Activated CD4-positive, alpha-beta T cell treated with anti-CD3 and anti-CD28 coated beads for 24 hours (primary cell): ENCODE measurements at regions not wholly inside any gene's neighbourhood (a gene's known extent, or its start where the extent isn't known, plus 50 kb on each side); places are given as distances from the start of the nearest gene placed in this dataset.
"Not testable (repeated sequence)": the region's sequence is repeated elsewhere in the genome, so short reads cannot be mapped to it uniquely, and the experiment has no call there.

ENCODE experiments used
- DNase-seq, 2 donors: peaks; one replicate each; pipeline ENCODE4 v3.0.0-alpha.2; 2020; ENCODE audit warnings: low read depth in 2 of 2

DNA sequence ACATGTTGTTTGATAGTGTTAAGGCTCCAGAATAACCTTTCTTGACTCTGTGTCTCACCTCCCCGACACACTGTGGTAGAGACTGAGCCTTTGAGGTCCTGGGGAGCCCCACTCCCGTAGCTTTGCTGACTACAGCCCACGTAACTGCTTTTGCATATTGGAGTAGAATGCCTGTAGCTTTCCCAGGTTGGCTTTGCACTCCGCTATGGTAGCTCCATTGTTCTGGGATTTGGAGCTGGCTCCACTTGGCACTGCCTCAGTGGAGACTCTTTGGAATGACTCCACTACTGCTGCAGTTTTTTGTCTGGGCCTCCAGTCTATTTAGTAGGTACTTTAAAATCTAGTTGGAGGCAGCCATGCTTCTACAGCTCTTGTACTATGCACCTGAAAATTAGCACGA, 56.2 kb upstream of the ANXA1 start:
- no peak for DNase-seq

DNA sequence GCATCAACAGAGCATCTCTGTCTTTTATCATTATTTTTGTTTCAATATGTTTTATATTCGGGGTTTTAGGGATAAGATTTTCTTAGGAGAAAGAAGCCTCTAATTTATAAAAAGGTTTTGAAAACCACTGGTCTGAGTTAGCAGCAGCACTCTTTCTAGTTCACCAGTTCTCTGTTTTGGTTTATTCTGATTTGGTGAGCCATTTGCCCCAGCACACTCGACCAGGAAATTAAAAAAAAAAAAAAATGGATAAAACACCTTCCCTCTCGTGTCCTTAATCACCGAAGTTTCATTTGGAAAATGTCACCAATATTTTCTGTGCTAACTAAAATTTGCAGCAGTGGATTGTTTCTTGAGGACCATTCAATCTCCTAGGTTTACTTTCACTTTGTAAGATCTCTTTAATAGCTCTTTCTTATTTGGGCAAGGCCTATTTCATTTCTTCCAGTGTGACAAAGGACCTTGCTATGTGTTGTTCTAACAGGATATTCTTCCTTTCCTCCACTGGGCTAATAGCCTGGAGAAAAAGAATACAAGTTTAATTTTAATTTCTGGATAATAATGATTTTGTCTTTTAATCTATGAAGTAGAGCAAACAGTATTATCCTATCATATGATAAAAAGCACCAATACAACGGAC, 57.8 kb upstream of the ANXA1 start:
- DNase-seq, result no peak

DNA sequence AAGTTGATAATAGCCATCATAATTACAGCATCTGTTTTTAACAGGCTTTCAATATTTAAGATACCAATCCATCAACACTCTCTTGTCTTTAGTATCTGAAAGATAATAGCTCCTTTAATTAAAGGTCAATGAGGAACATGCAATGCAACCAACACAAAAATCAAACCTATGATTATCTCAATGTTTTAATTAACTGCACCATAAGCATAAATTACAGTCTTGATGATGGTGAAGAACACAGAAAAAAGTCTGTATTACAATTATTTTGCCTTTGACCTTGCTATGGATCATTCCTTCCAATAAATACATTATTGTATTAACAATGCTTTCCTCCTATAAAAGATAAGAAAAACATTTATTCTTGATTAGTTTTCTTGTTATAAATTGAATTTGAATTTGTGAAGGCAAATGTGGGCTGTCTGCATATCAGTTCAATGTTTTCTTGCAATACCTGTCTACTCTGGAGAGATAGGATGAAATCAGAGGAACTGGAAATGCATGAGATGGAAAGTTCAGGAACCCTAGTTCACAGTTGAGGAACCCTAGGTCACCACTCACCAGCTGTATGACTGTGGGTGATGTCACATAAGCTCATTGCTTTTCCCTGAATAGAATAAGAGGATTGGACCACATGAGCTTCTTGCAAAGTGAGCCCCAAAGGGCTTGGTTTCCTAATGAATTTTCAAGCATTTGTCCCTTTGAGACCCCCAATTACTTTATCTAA, 58.5 kb upstream of the ANXA1 start:
- no peak for DNase-seq

DNA sequence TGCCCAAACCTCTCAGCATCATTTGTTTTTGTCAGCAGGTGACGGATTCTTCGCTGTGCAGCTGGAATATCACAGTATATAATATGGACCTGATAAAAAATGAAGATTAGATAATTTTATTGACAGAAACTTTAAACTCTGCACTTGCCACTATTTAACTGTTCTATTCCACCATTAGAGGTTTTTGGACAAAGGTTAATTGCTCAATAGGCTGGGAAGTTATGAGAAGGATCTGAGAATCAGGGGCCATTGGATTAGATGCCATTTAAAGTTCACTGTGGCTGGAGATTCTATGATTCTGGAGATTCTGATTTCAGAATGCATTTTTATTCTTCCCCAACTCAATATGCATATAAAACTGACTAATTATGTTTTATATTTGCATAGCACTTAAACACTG, 59.8 kb upstream of the ANXA1 start:
- DNase-seq, result no peak

DNA sequence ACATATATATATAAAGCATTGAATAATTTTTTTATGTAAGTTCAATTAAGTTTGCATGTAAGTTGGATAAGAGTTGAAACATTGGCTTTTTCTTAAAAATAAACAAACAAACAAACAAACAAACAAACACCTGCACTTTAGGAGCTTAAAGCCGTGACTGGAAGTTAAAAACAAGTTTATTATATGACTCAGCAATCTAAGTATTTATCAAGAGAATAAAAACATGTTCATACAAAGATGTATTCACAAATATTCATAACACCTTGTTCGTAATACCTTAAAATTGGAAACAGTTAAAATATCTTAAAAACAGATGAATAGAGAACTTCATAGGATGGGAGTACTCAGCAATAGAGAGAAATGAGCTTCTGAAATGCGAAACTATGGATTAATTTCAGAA, 61.5 kb upstream of the ANXA1 start:
- DNase-seq, result no peak

DNA sequence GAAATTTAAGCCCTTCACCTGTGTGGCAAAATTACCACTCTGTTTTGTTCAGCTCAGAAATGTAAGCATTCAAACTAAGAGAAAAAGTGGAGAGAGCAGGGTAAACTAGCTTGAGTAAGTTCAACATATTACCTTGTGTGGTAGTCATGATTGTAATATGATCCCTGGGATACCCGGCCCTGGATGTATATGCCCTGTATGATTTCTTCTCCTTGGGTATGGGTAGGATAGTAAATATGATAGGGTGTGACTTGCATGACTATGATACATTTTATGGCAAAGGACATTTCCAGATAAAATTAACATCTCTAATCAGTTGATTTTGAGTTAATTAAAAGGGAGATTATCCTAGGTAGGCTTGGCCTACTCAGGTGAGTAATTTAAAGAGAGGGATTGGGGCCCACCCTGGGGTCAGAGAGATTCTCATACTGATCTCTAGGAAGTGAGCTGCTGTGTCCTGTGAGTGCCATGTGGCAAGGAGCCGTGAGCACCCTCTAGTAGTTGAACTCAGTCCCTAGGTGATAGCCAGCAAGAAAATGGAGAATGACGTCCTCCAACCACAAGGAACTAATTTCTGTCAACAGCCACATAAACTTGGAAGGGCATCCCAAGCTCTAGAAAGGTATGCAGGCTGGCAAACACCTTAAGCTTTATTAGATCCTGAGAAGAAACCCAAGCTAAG, 62.2 kb upstream of the ANXA1 start:
- no peak for DNase-seq

DNA sequence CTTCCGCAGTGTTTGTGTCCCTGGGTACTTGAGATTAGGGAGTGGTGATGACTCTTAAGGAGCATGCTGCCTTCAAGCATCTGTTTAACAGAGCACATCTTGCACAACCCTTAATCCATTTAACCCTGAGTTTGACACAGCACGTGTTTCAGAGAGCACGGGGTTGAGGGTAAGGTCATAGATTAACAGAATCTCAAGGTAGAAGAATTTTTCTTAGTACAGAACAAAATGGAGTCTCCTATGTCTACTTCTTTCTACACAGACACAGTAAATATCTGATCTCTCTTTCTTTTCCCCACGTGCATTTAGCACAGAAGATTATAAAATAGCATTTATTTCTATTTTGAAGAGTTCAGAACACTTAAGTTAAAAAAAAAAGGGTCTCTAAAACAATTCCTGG, 63.8 kb upstream of the ANXA1 start:
- not testable (repeated sequence) for DNase-seq

DNA sequence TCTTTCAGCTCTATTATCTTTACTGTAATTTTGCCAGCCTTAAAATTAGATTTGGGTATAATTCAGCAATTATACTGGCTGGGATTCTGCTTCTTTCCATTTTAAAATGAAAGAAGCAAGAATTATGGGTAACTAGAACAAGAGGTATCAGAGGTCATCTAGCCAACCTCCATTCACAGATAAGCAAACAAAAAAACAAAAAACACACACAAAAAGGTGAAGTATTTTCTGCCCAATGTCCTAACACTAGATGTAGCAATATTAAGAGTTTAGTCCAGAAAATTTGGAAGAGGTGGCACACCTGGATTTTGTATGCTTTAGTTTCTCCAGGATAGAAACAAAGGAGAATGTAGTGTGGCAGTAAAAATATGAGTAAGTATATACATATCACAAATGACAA, 68.1 kb upstream of the ANXA1 start:
- no peak for DNase-seq

DNA sequence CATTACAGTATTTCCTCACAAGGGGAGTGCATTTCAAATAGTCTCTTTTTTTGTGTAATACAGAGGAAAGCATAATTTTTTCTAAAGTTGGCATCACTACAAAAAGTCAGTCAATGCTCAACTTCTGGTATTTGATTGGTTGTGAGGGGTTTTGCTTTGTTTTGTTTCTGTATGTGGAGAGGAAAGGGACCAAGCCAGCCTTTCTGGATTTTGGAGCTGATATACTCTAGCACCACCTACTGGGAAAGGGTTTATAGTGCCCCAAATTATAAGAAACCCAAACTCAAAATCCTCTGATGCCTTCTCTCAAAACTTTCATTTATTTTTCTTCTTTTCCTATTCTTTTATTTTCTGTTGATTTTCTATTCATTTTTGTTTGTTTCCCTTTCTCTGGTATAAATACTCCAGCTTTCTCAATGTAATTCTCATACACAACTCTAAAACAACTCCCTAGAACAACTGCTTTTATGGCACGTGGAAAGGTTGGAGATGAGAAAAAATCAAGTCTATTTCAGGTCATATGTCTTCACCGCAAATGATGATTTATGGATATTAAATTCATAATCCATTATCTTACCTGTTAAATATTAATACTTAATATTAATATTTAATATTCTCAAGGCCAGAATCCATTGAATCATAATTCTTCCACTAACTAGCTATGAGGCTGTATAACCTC, 69.5 kb upstream of the ANXA1 start:
- no peak for DNase-seq

DNA sequence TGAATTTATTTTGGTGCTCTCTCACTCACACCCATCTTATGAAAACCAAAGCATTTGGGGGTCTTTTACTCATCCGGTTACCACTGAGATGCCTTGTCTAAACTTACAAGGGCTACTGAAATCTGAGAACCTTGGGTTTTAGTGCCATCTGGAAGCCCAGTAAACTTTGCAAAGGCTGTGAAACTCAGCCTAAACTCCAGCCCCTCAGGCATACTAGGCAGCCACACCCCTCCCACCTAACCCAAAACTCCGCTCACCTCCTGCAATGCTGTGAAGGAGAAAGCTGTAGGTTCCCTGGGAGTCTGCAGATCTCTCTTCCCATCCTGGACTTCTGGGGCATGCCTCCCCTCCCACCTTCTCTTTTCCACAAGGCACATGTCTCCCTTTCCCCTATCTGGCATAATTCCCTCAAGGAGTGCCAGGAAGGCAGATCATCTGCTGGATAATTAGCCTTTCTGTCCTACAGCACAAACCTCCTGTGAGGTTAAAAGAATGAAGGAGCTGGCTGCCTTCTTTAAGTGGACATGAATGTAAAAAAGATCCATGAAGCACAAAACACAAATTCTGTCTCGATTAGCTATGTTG, 71.5 kb upstream of the ANXA1 start:
- DNase-seq, result no peak

DNA sequence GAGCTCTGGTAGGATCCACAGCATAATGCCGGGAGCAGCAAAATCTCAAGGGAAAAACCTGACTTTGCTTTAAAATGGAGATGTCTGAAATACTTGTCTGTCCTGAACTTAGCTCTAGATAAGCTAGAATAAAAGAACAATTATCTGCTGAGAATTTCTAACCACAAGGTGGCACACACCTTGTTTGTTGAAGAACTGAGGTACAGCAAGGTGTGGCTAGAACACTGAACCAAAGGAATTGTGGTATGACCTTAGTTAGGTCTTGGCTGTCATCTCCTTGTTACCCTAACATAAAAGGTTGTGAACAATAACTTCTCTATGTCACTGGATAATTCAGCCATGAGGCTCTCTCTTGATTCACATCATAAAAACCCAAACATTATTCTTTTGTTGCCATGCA, 72.3 kb upstream of the ANXA1 start:
- DNase-seq, result no peak

DNA sequence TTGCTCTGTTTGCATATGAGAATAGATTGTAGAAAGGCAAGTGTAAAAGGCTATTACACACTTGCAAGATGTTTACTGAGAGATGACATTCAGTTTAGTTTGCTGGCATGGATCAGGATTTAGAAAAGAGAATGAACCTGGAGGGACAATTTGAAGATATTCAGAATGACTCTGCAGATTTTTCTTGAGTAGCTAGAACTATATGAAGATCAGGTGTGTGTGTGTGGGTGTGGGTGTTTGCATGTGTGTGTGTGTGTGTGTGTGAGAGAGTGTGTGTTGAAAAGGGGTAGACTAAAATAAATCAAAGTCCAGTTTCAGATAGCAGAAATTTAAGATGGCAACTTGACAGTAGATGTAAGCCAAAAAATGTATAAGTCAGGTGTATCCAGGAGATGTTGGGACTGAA, 74.0 kb upstream of the ANXA1 start:
- no peak for DNase-seq

DNA sequence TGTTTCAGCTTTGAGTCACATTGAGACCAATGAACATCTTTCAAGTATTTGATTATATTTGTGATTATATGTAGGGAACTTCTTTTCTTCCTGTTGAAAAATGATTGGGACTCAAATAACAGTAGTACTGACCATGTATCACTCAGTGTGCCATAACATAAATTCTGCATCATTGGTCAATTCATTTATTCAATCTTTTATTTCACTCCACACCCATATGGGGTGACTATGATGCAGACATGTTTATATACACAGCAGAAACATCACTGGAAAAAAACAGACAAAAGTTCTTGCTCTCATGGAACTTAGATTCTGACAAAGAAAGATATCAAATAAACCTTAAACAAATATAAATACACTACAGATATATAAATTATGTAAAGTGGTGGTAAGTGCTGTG, 74.7 kb upstream of the ANXA1 start:
- DNase-seq, result no peak

DNA sequence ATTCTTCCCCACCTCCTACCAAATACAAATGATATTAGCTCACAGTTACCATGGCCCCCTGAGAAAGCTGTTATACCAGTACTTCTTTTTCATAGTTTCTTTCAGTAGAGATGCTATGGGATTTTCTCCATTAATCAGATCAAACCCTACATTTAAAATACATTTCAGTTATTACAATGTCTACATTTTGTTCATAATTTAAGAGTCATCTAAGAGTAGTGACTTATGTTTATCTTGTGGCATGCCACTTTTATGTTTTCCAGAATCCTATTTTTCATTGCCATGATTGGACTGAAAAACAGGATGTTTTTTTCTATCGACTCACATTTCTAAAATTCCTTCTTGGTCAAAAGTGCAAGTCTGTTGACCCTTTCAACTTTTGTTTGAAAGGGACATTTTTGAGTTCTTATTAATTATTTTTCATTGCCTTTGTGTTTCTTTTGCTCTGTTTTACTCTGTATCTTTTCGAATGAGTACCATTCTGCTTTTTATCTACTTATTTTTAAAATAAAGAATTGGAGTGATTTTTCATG, 77.4 kb upstream of the ANXA1 start:
- no peak for DNase-seq

DNA sequence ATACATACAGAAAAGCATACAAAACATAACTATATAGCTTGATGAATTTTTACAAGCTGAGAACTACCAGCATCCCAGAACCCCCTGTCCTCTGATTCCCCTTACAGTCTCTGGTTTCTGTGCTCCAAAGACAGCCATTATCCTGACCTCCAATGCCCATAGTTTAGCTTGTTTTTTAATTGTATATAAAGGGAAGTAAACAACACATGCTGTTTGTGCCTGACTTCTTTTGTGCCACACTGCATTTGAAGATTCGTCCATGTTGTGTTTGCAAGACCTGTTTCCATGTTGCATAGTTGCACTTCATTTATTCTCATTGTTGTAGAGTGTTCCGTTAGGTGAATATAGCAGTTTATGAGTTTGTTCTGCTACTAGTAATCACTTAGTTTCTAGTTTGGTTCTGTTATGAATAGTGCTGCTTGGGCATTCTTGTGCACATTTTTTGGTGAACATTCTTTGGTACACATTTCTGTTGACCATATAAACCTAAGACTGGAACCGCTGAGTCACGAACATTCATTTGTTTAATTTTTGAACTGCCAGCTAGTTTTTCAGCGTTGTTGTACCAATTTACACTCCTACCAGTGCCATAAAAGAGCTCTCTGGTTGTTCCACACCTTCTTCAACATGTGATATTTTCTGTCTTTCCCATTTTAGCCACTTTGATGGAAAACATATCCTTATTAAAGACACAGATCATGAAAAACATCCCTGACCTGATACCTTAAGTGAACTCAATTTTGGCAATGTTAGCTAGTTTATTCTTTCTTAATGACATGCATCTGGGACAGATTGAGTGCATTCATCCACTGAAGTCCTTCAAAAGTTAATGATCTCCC, 78.1 kb upstream of the ANXA1 start:
- DNase-seq, result no peak

DNA sequence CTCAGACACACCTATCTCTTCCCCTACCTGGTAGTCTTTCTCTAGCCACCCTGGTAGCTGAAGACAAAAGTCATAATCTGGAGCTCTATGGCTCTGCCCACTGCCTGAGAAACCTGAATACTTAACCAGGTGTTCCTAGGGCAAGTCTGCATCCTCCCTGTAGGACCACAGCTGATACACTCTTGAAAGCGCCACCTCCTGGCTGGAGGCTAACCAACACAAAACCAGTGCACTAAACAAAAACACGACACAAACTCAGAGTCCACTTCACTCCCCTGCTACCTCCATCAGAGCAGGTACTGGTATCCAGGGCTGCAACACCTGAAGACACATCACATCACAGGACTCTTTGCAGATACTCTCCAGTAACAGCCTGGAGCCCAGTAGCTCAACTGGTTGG, 84.6 kb upstream of the ANXA1 start:
- no peak for DNase-seq

DNA sequence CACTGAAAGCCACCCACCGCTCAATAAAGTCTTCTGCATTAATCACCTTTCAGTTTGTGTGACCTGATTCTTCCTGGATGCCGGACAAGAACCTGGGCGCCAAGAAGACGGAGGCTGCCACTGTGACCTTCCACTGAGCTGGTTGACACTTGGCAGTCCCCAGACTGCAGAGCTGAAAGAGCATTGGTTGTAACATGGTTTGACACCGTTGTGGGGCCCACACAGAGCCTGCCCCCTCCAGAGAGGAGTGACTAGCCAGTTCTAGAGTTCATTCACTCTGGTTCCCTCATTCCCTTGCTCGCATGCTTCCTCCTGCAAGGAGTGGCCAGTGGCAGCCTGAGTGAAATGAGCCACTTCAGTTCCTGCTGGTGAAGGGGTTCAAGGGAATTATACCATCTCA, 86.2 kb upstream of the ANXA1 start:
- no peak for DNase-seq

DNA sequence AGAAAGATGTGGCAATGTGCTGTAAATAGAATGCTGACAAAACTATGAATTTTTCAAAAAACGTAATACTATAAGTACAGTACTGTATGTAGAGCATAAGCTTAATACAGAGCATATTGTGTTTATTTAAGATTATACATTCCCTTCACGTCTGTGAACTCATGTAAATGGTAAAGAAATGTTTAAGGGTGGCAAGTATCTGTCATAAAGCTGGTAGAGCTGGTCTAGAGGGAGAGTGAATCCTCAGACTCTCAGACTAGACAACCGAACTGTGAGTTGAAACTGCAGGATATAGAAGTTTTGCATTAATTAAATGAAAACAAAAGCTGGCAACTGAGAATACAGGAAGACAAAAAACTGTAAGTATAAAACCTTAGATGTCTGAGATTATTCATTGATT, 87.3 kb upstream of the ANXA1 start:
- DNase-seq, result no peak

DNA sequence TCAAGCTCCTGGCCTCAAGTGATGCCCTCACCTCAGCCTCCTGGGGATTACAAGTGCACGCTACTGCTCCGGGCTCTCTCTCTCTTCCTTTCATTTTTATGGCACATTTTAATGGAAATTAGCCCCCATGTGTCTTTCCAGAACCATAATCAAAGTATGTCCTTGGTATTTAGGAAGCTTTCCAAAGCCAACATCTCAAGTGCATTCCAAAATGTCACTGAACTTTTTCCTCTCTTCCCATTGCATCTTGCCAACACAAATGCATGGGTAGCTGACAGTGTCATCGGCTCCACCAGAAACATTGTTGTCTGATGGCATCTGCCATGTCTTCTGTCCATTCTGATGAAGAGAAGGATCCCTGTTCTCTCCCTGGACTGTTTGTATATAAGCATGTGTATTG, 90.5 kb upstream of the ANXA1 start:
- DNase-seq, result no peak

DNA sequence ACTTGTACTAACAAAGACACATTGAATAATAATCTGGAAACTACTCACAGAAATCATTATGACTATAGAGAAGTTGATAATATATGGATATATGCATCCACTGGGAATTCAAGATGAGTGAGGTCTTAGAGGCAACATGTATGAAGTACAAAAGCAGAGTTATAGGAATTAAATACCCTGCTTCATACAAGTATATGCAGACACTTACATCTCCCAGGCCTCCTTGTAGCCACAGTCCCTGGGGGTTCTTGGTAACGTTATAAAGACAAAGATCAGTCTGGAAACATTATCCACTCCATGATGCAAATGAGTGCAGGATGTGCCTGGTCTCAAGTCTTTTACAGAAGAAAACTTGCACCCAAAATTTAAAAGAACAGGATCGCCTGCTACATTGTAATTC, 92.4 kb upstream of the ANXA1 start:
- DNase-seq, result no peak

DNA sequence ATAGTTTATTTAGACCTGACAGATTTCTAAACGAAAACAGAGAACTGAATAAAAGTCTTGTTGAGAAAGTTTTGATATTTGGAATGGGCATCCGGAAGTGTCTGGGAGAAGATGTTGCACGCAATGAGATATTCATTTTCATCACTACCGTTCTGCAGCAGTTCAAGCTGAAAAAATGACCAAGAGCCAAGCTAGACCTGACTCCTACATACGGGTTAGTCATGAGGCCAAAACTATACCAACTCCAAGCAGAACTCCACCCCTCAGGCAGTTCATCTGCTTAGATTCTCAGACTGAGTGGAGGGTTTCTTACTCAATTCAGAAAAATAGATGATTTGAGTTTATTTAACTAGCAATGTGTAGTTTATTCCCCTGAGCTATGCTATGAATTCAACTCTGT, 95.4 kb upstream of the ANXA1 start:
- DNase-seq, result no peak
